ENCODE measurements at regions not wholly inside any gene's neighbourhood (a gene's known extent, or its start where the extent isn't known, plus 50 kb on each side); places are given as distances from the start of the nearest gene placed in this dataset.

- Histone ChIP-seq H4K5ac (ENCODE audit: insufficient read length, low read depth, low read length) (no peak overlapping the region), H2AFZ (ENCODE audit: low read length) (no peak overlapping the region), H3K56ac (ENCODE audit: insufficient read length, low read depth, low read length) (no peak overlapping the region), H2BK12ac (ENCODE audit: insufficient read length, low read depth, low read length) (no peak overlapping the region), H3K23me2 (ENCODE audit: insufficient read length, low read depth, low read length, poor library complexity, severe bottlenecking) (no peaks in the 10 kb centered on the region), H2BK20ac (ENCODE audit: low read depth, low read length, poor library complexity, severe bottlenecking) (no peak overlapping the region), H2BK120ac (ENCODE audit: low read depth, low read length, poor library complexity, severe bottlenecking) (no peak overlapping the region), H3T11ph (ENCODE audit: low read length) (no peak overlapping the region), H2AK5ac (ENCODE audit: insufficient read length, low read length) (no peak overlapping the region), H3K23ac (ENCODE audit: insufficient read length, low read depth, low read length) (no peak overlapping the region), H3K4me1 (ENCODE audit: insufficient read depth, low read length) (peaks cover 7% of the 10 kb centered on the region; the same call in 1 of the 2 replicates), H3K9ac (ENCODE audit: extremely low read depth, insufficient read length, low read length) (no peak overlapping the region), H3K14ac (ENCODE audit: insufficient read depth, low read length) (no peak overlapping the region), H3K9me3 (ENCODE audit: control insufficient read depth, low read depth, low read length) (no peaks in the 10 kb centered on the region), H2BK5ac (ENCODE audit: insufficient read length, low read length) (no peak overlapping the region), H4K8ac (replicated peaks; ENCODE audit: insufficient read length, low read depth, low read length) (no peak overlapping the region), H4K20me1 (ENCODE audit: control insufficient read depth, insufficient read depth, insufficient read length) (no peaks in the 10 kb centered on the region), H3K4me2 (ENCODE audit: insufficient read depth, insufficient read length, low read length) (no peak overlapping the region), H2BK15ac (ENCODE audit: low read depth, low read length) (no peak overlapping the region), H3K79me1 (ENCODE audit: insufficient read depth, low read depth, low read length, poor library complexity, severe bottlenecking) (no peaks in the 10 kb centered on the region), H3K27ac (ENCODE audit: insufficient read length, low read depth, low read length) (no peak overlapping the region), H3K4ac (ENCODE audit: low read depth, low read length) (no peak overlapping the region), H3K27me3 (ENCODE audit: insufficient read depth, low read length) (no peaks in the 10 kb centered on the region; the same call in 1 of the 2 replicates), H4K91ac (ENCODE audit: insufficient read length, low read depth, low read length) (no peak overlapping the region), H3K79me2 (ENCODE audit: insufficient read depth, low read length) (no peaks in the 10 kb centered on the region), H3K18ac (ENCODE audit: insufficient read length, low read depth, low read length) (no peak overlapping the region)
- no peak for TF ChIP-seq CTCF (conservative IDR thresholded peaks at IDR 0.05)
- Mint-ChIP-seq H3K27me3 (ENCODE audit: low read depth) (no peaks in the 10 kb centered on the region), H3K9me3 (no peaks in the 10 kb centered on the region), H3K27ac (no peak overlapping the region), H3K4me3 (no peak overlapping the region), H3K36me3 (ENCODE audit: insufficient read depth in 1 of 3, low read depth in 3 of 3) (no peaks in the 10 kb centered on the region), H3K4me1 (peaks cover 41 to 62% of the 10 kb centered on the region in 2 experiments)
- no CpG with 5 or more reads among the region's 4 CpGs for WGBS (ENCODE audit: extremely low coverage, insufficient read length, low lambda C conversion rate)
- DNase-seq: no peak
Measured at GRCh38 chr5:88487066-88487465, 218.4 kb upstream of the TMEM161B start.
